ENCODE measurements at regions not wholly inside any gene's neighbourhood (a gene's known extent, or its start where the extent isn't known, plus 50 kb on each side); places are given as distances from the start of the nearest gene placed in this dataset.
"Not testable (repeated sequence)": the region's sequence is repeated elsewhere in the genome, so short reads cannot be mapped to it uniquely, and the experiment has no call there.

GRCh38 chr6:160883999-160884398 lies 107.6 kb upstream of the MAP3K4 start:
- no peaks in the 10 kb centered on the region for H3K36me3 ChIP-seq (ENCODE audit: control insufficient read depth in 2 of 2, insufficient read depth in 2 of 2, low read length in 1 of 2)
- H3K27me3 ChIP-seq (ENCODE audit: control insufficient read depth in 1 of 2, insufficient read depth in 2 of 2, low read length in 2 of 2): no peaks in the 10 kb centered on the region
- H3K9me3 ChIP-seq (ENCODE audit: control insufficient read depth in 2 of 2, insufficient read depth in 1 of 2, low read depth in 1 of 2, low read length in 1 of 2): no peaks in the 10 kb centered on the region
- no peak overlapping the region for H3K4me3 ChIP-seq (ENCODE audit: low read depth in 1 of 2, low read length in 2 of 2)
- 84 to 85% methylated on average over 4 of the region's 4 CpGs for WGBS, 2 donors
- H3K4me1 ChIP-seq (ENCODE audit: control insufficient read depth in 2 of 2, insufficient read depth in 2 of 2, low read length in 1 of 2): no peaks in the 10 kb centered on the region
- no peak overlapping the region for H3K27ac ChIP-seq (ENCODE audit: low read depth in 2 of 2, low read length in 1 of 2)

- H3K27me3 ChIP-seq (ENCODE audit: control insufficient read depth in 1 of 2, insufficient read depth in 2 of 2, low read length in 2 of 2); H3K36me3 ChIP-seq (ENCODE audit: control insufficient read depth in 2 of 2, insufficient read depth in 2 of 2, low read length in 1 of 2); H3K9me3 ChIP-seq (ENCODE audit: control insufficient read depth in 2 of 2, insufficient read depth in 1 of 2, low read depth in 1 of 2, low read length in 1 of 2); H3K27ac ChIP-seq (ENCODE audit: low read depth in 2 of 2, low read length in 1 of 2); H3K4me3 ChIP-seq (ENCODE audit: low read depth in 1 of 2, low read length in 2 of 2); H3K4me1 ChIP-seq (ENCODE audit: control insufficient read depth in 2 of 2, insufficient read depth in 2 of 2, low read length in 1 of 2): not testable (repeated sequence)
- WGBS, 2 donors: 68 to 88% methylated on average over 1 of the region's 1 CpG
Measured at GRCh38 chr6:160889148-160889547, 102.4 kb upstream of the MAP3K4 start.

- H3K27me3 ChIP-seq (ENCODE audit: control insufficient read depth in 1 of 2, insufficient read depth in 2 of 2, low read length in 2 of 2): no peaks in the 10 kb centered on the region
- no peak overlapping the region for H3K4me3 ChIP-seq (ENCODE audit: low read depth in 1 of 2, low read length in 2 of 2)
- H3K4me1 ChIP-seq (ENCODE audit: control insufficient read depth in 2 of 2, insufficient read depth in 2 of 2, low read length in 1 of 2): no peaks in the 10 kb centered on the region
- 79 to 86% methylated on average over 2 of the region's 2 CpGs for WGBS, 2 donors
- H3K9me3 ChIP-seq (ENCODE audit: control insufficient read depth in 2 of 2, insufficient read depth in 1 of 2, low read depth in 1 of 2, low read length in 1 of 2): no peaks in the 10 kb centered on the region
- H3K27ac ChIP-seq (ENCODE audit: low read depth in 2 of 2, low read length in 1 of 2): no peak overlapping the region
- H3K36me3 ChIP-seq (ENCODE audit: control insufficient read depth in 2 of 2, insufficient read depth in 2 of 2, low read length in 1 of 2): no peaks in the 10 kb centered on the region
Measured at GRCh38 chr6:160891690-160892089, 99.9 kb upstream of the MAP3K4 start.

- peaks cover 0 to 2% of the 10 kb centered on the region in 2 donors for H3K4me1 ChIP-seq (ENCODE audit: control insufficient read depth in 2 of 2, insufficient read depth in 2 of 2, low read length in 1 of 2)
- H3K9me3 ChIP-seq (ENCODE audit: control insufficient read depth in 2 of 2, insufficient read depth in 1 of 2, low read depth in 1 of 2, low read length in 1 of 2): no peaks in the 10 kb centered on the region
- H3K4me3 ChIP-seq (ENCODE audit: low read depth in 1 of 2, low read length in 2 of 2): no peak overlapping the region
- no peaks in the 10 kb centered on the region for H3K27me3 ChIP-seq (ENCODE audit: control insufficient read depth in 1 of 2, insufficient read depth in 2 of 2, low read length in 2 of 2)
- no peaks in the 10 kb centered on the region for H3K36me3 ChIP-seq (ENCODE audit: control insufficient read depth in 2 of 2, insufficient read depth in 2 of 2, low read length in 1 of 2)
- H3K27ac ChIP-seq (ENCODE audit: low read depth in 2 of 2, low read length in 1 of 2): no peak overlapping the region
Measured at GRCh38 chr6:160895562-160895961, 96.0 kb upstream of the MAP3K4 start.

- no peak overlapping the region for H3K4me3 ChIP-seq (ENCODE audit: low read depth in 1 of 2, low read length in 2 of 2)
- peaks cover 0 to 2% of the 10 kb centered on the region in 2 donors for H3K4me1 ChIP-seq (ENCODE audit: control insufficient read depth in 2 of 2, insufficient read depth in 2 of 2, low read length in 1 of 2)
- H3K36me3 ChIP-seq (ENCODE audit: control insufficient read depth in 2 of 2, insufficient read depth in 2 of 2, low read length in 1 of 2): no peaks in the 10 kb centered on the region
- no peak overlapping the region for H3K27ac ChIP-seq (ENCODE audit: low read depth in 2 of 2, low read length in 1 of 2)
- WGBS, 2 donors: 72 to 78% methylated on average over 6 of the region's 6 CpGs
- H3K27me3 ChIP-seq (ENCODE audit: control insufficient read depth in 1 of 2, insufficient read depth in 2 of 2, low read length in 2 of 2): no peaks in the 10 kb centered on the region
- no peaks in the 10 kb centered on the region for H3K9me3 ChIP-seq (ENCODE audit: control insufficient read depth in 2 of 2, insufficient read depth in 1 of 2, low read depth in 1 of 2, low read length in 1 of 2)
Measured at GRCh38 chr6:160899671-160900430, 91.7 kb upstream of the MAP3K4 start.

GRCh38 chr6:160911949-160912348 lies 79.6 kb upstream of the MAP3K4 start:
- Histone ChIP-seq H3K27ac (ENCODE audit: low read depth in 2 of 2, low read length in 1 of 2) (no peak overlapping the region), H3K4me3 (ENCODE audit: low read depth in 1 of 2, low read length in 2 of 2) (no peak overlapping the region), H3K9me3 (ENCODE audit: control insufficient read depth in 2 of 2, insufficient read depth in 1 of 2, low read depth in 1 of 2, low read length in 1 of 2) (peaks cover 0 to 4% of the 10 kb centered on the region in 2 donors), H3K27me3 (ENCODE audit: control insufficient read depth in 1 of 2, insufficient read depth in 2 of 2, low read length in 2 of 2) (no peaks in the 10 kb centered on the region), H3K36me3 (ENCODE audit: control insufficient read depth in 2 of 2, insufficient read depth in 2 of 2, low read length in 1 of 2) (no peaks in the 10 kb centered on the region), H3K4me1 (ENCODE audit: control insufficient read depth in 2 of 2, insufficient read depth in 2 of 2, low read length in 1 of 2) (no peaks in the 10 kb centered on the region)
- WGBS, 2 donors: 88 to 90% methylated on average over 5 of the region's 5 CpGs

- H3K36me3 ChIP-seq (ENCODE audit: control insufficient read depth in 2 of 2, insufficient read depth in 2 of 2, low read length in 1 of 2): no peaks in the 10 kb centered on the region
- H3K4me3 ChIP-seq (ENCODE audit: low read depth in 1 of 2, low read length in 2 of 2): no peak overlapping the region
- WGBS, 2 donors: 83 to 85% methylated on average over 6 of the region's 6 CpGs
- peaks cover 0 to 4% of the 10 kb centered on the region in 2 donors for H3K9me3 ChIP-seq (ENCODE audit: control insufficient read depth in 2 of 2, insufficient read depth in 1 of 2, low read depth in 1 of 2, low read length in 1 of 2)
- no peaks in the 10 kb centered on the region for H3K27me3 ChIP-seq (ENCODE audit: control insufficient read depth in 1 of 2, insufficient read depth in 2 of 2, low read length in 2 of 2)
- H3K4me1 ChIP-seq (ENCODE audit: control insufficient read depth in 2 of 2, insufficient read depth in 2 of 2, low read length in 1 of 2): no peaks in the 10 kb centered on the region
- H3K27ac ChIP-seq (ENCODE audit: low read depth in 2 of 2, low read length in 1 of 2): no peak overlapping the region
Measured at GRCh38 chr6:160912411-160912810, 79.2 kb upstream of the MAP3K4 start.

GRCh38 chr6:160917572-160917971 lies 74.0 kb upstream of the MAP3K4 start:
- WGBS, 2 donors: 81 to 86% methylated on average over 3 of the region's 3 CpGs
- peak overlapping the region in 1 of 2 donors; percentile 13 for H3K27ac ChIP-seq (ENCODE audit: low read depth in 2 of 2, low read length in 1 of 2)

GRCh38 chr6:160919723-160920440 lies 71.7 kb upstream of the MAP3K4 start:
- H3K27me3 ChIP-seq (ENCODE audit: control insufficient read depth in 1 of 2, insufficient read depth in 2 of 2, low read length in 2 of 2): no peaks in the 10 kb centered on the region
- H3K4me3 ChIP-seq (ENCODE audit: low read depth in 1 of 2, low read length in 2 of 2): no peak overlapping the region
- no peaks in the 10 kb centered on the region for H3K36me3 ChIP-seq (ENCODE audit: control insufficient read depth in 2 of 2, insufficient read depth in 2 of 2, low read length in 1 of 2)
- peak overlapping the region; percentile 75 to 76 for H3K27ac ChIP-seq (ENCODE audit: low read depth in 2 of 2, low read length in 1 of 2)
- WGBS, 2 donors: 89 to 90% methylated on average over 2 of the region's 2 CpGs
- no peaks in the 10 kb centered on the region for H3K9me3 ChIP-seq (ENCODE audit: control insufficient read depth in 2 of 2, insufficient read depth in 1 of 2, low read depth in 1 of 2, low read length in 1 of 2)
- peaks cover 0 to 3% of the 10 kb centered on the region in 2 donors for H3K4me1 ChIP-seq (ENCODE audit: control insufficient read depth in 2 of 2, insufficient read depth in 2 of 2, low read length in 1 of 2)

More at GRCh38 chr6:160917572-160917971, 74.0 kb upstream of the MAP3K4 start:
- Histone ChIP-seq H3K4me3 (ENCODE audit: low read depth in 1 of 2, low read length in 2 of 2) (no peak overlapping the region), H3K4me1 (ENCODE audit: control insufficient read depth in 2 of 2, insufficient read depth in 2 of 2, low read length in 1 of 2) (peaks cover 0 to 3% of the 10 kb centered on the region in 2 donors), H3K9me3 (ENCODE audit: control insufficient read depth in 2 of 2, insufficient read depth in 1 of 2, low read depth in 1 of 2, low read length in 1 of 2) (peaks cover 0 to 2% of the 10 kb centered on the region in 2 donors), H3K27me3 (ENCODE audit: control insufficient read depth in 1 of 2, insufficient read depth in 2 of 2, low read length in 2 of 2) (no peaks in the 10 kb centered on the region), H3K36me3 (ENCODE audit: control insufficient read depth in 2 of 2, insufficient read depth in 2 of 2, low read length in 1 of 2) (no peaks in the 10 kb centered on the region)
